ENCODE measurements at regions not wholly inside any gene's neighbourhood (a gene's known extent, or its start where the extent isn't known, plus 50 kb on each side); places are given as distances from the start of the nearest gene placed in this dataset.

GRCh38 chrX:122475306-122475705 is 708.8 kb upstream of the GRIA3 start:
- Histone ChIP-seq H3K27me3 (no peaks in the 10 kb centered on the region), H3K4me1 (no peaks in the 10 kb centered on the region), H3K36me3 (no peaks in the 10 kb centered on the region), H3K9me3 (no peaks in the 10 kb centered on the region), H3K27ac (no peak overlapping the region), H3K4me3 (no peak overlapping the region)
- DNase-seq (no peak), ATAC-seq (no peak)
- no peak for TF ChIP-seq POLR2A (IDR thresholded peaks at IDR 0.05)
- TF ChIP-seq CTCF (IDR thresholded peaks at IDR 0.05) = no peak
- intact Hi-C loops (cut with DNase I) = no loop called here

- no peak for TF ChIP-seq CTCF (IDR thresholded peaks at IDR 0.05)
- TF ChIP-seq POLR2A (IDR thresholded peaks at IDR 0.05) = no peak
- no peaks in the 10 kb centered on the region for H3K36me3 ChIP-seq
- intact Hi-C loops (cut with DNase I) = no loop called here
- H3K9me3 ChIP-seq = no peaks in the 10 kb centered on the region
- no peak overlapping the region for H3K4me3 ChIP-seq
- H3K27ac ChIP-seq = no peak overlapping the region
- DNase-seq = no peak
- WGBS (ENCODE audit: insufficient coverage, low coverage, low lambda C conversion rate, missing lambda C conversion rate) = 26% methylated on average over 2 of the region's 2 CpGs
- H3K4me1 ChIP-seq = no peaks in the 10 kb centered on the region
- H3K27me3 ChIP-seq = no peaks in the 10 kb centered on the region
- no peak for ATAC-seq
Observed at GRCh38 chrX:122500556-122500955, 683.5 kb upstream of the GRIA3 start.

- Histone ChIP-seq H3K36me3 (no peaks in the 10 kb centered on the region), H3K27ac (no peak overlapping the region), H3K4me1 (no peaks in the 10 kb centered on the region), H3K27me3 (no peaks in the 10 kb centered on the region), H3K9me3 (no peaks in the 10 kb centered on the region), H3K4me3 (no peak overlapping the region)
- no peak for DNase-seq
- ATAC-seq = no peak
- WGBS (ENCODE audit: insufficient coverage, low coverage, low lambda C conversion rate, missing lambda C conversion rate) = 27% methylated on average over 3 of the region's 3 CpGs
- intact Hi-C loops (cut with DNase I) = no loop called here
- TF ChIP-seq POLR2A (IDR thresholded peaks at IDR 0.05) (no peak), CTCF (IDR thresholded peaks at IDR 0.05) (no peak)
Observed at GRCh38 chrX:122501652-122502051, 682.4 kb upstream of the GRIA3 start.

GRCh38 chrX:122504026-122504425 is 680.1 kb upstream of the GRIA3 start:
- no peaks in the 10 kb centered on the region for H3K36me3 ChIP-seq
- intact Hi-C loops (cut with DNase I) = no loop called here
- no peaks in the 10 kb centered on the region for H3K4me1 ChIP-seq
- 28% methylated on average over 3 of the region's 3 CpGs for WGBS (ENCODE audit: insufficient coverage, low coverage, low lambda C conversion rate, missing lambda C conversion rate)
- no peak overlapping the region for H3K4me3 ChIP-seq
- H3K27ac ChIP-seq = no peak overlapping the region
- H3K9me3 ChIP-seq = no peaks in the 10 kb centered on the region
- ATAC-seq = no peak
- no peaks in the 10 kb centered on the region for H3K27me3 ChIP-seq
- TF ChIP-seq CTCF (IDR thresholded peaks at IDR 0.05) (no peak), POLR2A (IDR thresholded peaks at IDR 0.05) (no peak)
- DNase-seq = no peak

GRCh38 chrX:122512561-122513072 is 671.5 kb upstream of the GRIA3 start:
- H3K27ac ChIP-seq = no peak overlapping the region
- 59% methylated on average over 3 of the region's 3 CpGs for WGBS (ENCODE audit: insufficient coverage, low coverage, low lambda C conversion rate, missing lambda C conversion rate)
- no peaks in the 10 kb centered on the region for H3K9me3 ChIP-seq
- DNase-seq (no peak), ATAC-seq (no peak)
- intact Hi-C loops (cut with DNase I) = no loop called here
- no peaks in the 10 kb centered on the region for H3K4me1 ChIP-seq
- H3K36me3 ChIP-seq = no peaks in the 10 kb centered on the region
- TF ChIP-seq CTCF (IDR thresholded peaks at IDR 0.05) (no peak), POLR2A (IDR thresholded peaks at IDR 0.05) (no peak)
- no peaks in the 10 kb centered on the region for H3K27me3 ChIP-seq
- no peak overlapping the region for H3K4me3 ChIP-seq
